ENCODE measurements at regions not wholly inside any gene's neighbourhood (a gene's known extent, or its start where the extent isn't known, plus 50 kb on each side); places are given as distances from the start of the nearest gene placed in this dataset.

DNA sequence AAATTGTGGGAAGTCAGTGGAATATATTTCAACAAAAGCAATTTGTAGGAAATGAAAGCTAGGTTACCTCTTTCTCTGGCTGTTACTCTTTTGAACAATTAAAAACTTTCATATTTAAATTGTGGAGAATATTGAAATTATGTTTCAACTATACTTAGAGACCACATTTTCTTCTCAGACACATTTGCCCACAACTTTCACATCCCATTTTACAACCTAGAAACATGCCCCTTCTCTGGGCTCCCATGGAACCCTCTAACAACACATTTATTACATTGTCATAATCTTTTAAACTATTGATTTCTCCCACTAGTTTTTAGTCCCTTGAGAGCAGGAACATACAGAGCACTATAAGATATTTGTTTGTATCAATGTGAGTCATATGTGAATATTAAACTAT, 211.7 kb upstream of the TTC14 start:
- Histone ChIP-seq H3K36me3 (ENCODE audit: insufficient read depth, low read length) (no peaks in the 10 kb centered on the region), H3K9me3 (replicated peaks; ENCODE audit: low read length) (no peaks in the 10 kb centered on the region), H3K27me3 (ENCODE audit: control insufficient read depth, insufficient read depth, low read length) (no peaks in the 10 kb centered on the region), H3K4me3 (ENCODE audit: low read length) (no peak overlapping the region), H3K4me2 (ENCODE audit: low read length) (no peak overlapping the region), H3K4me1 (ENCODE audit: control insufficient read depth, insufficient read depth, low read length) (no peaks in the 10 kb centered on the region), H3K9ac (ENCODE audit: low read depth, low read length) (no peak overlapping the region)

- Histone ChIP-seq H3K9me3 (replicated peaks; ENCODE audit: low read length) (no peaks in the 10 kb centered on the region), H3K9ac (ENCODE audit: low read depth, low read length) (no peak overlapping the region), H3K4me1 (ENCODE audit: control insufficient read depth, insufficient read depth, low read length) (no peaks in the 10 kb centered on the region), H3K36me3 (ENCODE audit: insufficient read depth, low read length) (no peaks in the 10 kb centered on the region), H3K4me2 (ENCODE audit: low read length) (no peak overlapping the region), H3K4me3 (ENCODE audit: low read length) (no peak overlapping the region), H3K27me3 (ENCODE audit: control insufficient read depth, insufficient read depth, low read length) (no peaks in the 10 kb centered on the region)
Measured at GRCh38 chr3:180391001-180391400, 211.0 kb upstream of the TTC14 start.

GRCh38 chr3:180401226-180401625, 200.7 kb upstream of the TTC14 start:
- no peak overlapping the region for H3K9ac ChIP-seq (ENCODE audit: low read depth, low read length)
- no peaks in the 10 kb centered on the region for H3K27me3 ChIP-seq (ENCODE audit: control insufficient read depth, insufficient read depth, low read length)
- H3K9me3 ChIP-seq (replicated peaks; ENCODE audit: low read length) = no peaks in the 10 kb centered on the region
- H3K4me1 ChIP-seq (ENCODE audit: control insufficient read depth, insufficient read depth, low read length) = peaks cover 3% of the 10 kb centered on the region
- no peak overlapping the region for H3K4me2 ChIP-seq (ENCODE audit: low read length)
- no peaks in the 10 kb centered on the region for H3K36me3 ChIP-seq (ENCODE audit: insufficient read depth, low read length)
- no peak overlapping the region for H3K4me3 ChIP-seq (ENCODE audit: low read length)

DNA sequence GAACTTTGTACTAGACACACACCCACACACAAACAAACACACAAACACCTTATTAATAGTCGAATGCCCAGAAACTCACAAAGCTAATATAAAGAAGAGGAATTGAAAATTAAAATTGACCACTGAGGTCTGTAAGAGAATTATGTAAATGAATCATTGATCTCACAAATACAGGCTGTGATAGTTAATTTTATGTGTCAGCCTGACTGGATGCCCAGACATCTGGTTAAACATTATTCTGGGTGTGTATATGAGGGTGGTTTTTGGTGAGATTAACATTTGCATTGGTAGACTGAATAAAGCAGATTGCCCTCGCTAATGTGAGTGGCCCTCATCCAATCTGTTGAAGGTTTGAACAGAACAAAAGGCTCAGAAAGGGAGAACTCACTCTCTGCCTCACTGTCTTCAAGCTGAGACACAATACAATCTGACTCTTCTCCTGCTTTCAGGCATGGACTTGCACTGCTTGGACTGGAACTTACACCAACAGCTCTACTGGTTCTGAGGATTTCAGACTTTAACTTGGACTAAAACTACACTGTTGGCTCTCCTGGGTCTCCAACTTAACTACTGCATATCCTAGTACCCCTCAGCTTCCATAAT, 199.4 kb upstream of the TTC14 start:
- H3K9ac ChIP-seq (ENCODE audit: low read depth, low read length) = no peak overlapping the region
- no peak overlapping the region for H3K4me3 ChIP-seq (ENCODE audit: low read length)
- no peaks in the 10 kb centered on the region for H3K27me3 ChIP-seq (ENCODE audit: control insufficient read depth, insufficient read depth, low read length)
- no peak overlapping the region for H3K4me2 ChIP-seq (ENCODE audit: low read length)
- peaks cover 3% of the 10 kb centered on the region for H3K4me1 ChIP-seq (ENCODE audit: control insufficient read depth, insufficient read depth, low read length)
- H3K9me3 ChIP-seq (replicated peaks; ENCODE audit: low read length) = no peaks in the 10 kb centered on the region
- no peaks in the 10 kb centered on the region for H3K36me3 ChIP-seq (ENCODE audit: insufficient read depth, low read length)

- H3K36me3 ChIP-seq (ENCODE audit: insufficient read depth, low read length) = no peaks in the 10 kb centered on the region
- H3K9ac ChIP-seq (ENCODE audit: low read depth, low read length) = no peak overlapping the region
- no peak overlapping the region for H3K4me3 ChIP-seq (ENCODE audit: low read length)
- H3K27me3 ChIP-seq (ENCODE audit: control insufficient read depth, insufficient read depth, low read length) = no peaks in the 10 kb centered on the region
- H3K4me2 ChIP-seq (ENCODE audit: low read length) = no peak overlapping the region
- no peaks in the 10 kb centered on the region for H3K9me3 ChIP-seq (replicated peaks; ENCODE audit: low read length)
- H3K4me1 ChIP-seq (ENCODE audit: control insufficient read depth, insufficient read depth, low read length) = peaks cover 5% of the 10 kb centered on the region
Measured at GRCh38 chr3:180403156-180403555, 198.8 kb upstream of the TTC14 start.

GRCh38 chr3:180408654-180409053, 193.3 kb upstream of the TTC14 start:
- Histone ChIP-seq H3K27me3 (ENCODE audit: control insufficient read depth, insufficient read depth, low read length) (no peaks in the 10 kb centered on the region), H3K9ac (ENCODE audit: low read depth, low read length) (peak overlapping the region; percentile 4), H3K4me2 (ENCODE audit: low read length) (peak overlapping the region; percentile 42), H3K4me1 (ENCODE audit: control insufficient read depth, insufficient read depth, low read length) (peaks cover 28% of the 10 kb centered on the region), H3K36me3 (ENCODE audit: insufficient read depth, low read length) (no peaks in the 10 kb centered on the region), H3K9me3 (replicated peaks; ENCODE audit: low read length) (no peaks in the 10 kb centered on the region), H3K4me3 (ENCODE audit: low read length) (no peak overlapping the region)

DNA sequence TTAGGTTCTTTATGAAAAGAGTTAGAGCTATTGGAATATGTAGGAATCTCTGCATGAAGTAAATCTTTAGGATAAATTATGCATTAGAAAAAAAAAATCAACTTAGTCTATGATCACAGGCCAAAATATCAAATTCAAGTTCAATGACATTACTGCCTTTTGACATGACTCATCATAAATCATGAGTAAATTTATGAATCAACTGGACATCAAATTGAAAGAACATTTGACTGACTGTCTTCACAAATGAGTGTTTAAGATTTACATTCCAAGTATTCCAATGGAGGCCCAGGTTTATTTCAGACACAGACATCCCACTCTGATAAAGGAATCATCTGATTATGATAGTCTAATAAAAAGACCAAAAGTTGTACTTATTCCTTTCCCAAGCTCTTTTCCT, 192.8 kb upstream of the TTC14 start:
- peak overlapping the region; percentile 42 for H3K4me2 ChIP-seq (ENCODE audit: low read length)
- no peaks in the 10 kb centered on the region for H3K27me3 ChIP-seq (ENCODE audit: control insufficient read depth, insufficient read depth, low read length)
- no peak overlapping the region for H3K4me3 ChIP-seq (ENCODE audit: low read length)
- no peaks in the 10 kb centered on the region for H3K9me3 ChIP-seq (replicated peaks; ENCODE audit: low read length)
- peaks cover 28% of the 10 kb centered on the region for H3K4me1 ChIP-seq (ENCODE audit: control insufficient read depth, insufficient read depth, low read length)
- no peaks in the 10 kb centered on the region for H3K36me3 ChIP-seq (ENCODE audit: insufficient read depth, low read length)
- H3K9ac ChIP-seq (ENCODE audit: low read depth, low read length) = peak overlapping the region; percentile 4

DNA sequence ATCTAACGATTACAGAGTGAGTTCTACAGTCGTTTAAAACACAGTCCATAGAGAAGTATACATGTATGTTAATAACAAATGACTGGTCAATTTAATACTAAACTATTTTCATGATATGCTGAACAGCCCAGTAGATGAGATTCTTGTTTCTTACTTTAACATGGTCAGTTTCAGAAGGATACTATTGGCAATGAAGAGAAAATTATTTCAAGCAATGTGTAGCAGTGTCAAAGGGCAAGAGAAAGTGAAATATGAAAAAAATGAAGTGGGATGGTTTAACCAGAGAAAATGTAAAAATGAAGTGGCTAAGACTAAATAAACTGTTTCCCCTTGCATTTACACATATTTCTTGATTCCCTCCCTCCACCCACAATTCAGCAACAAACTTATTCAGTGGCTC, 192.1 kb upstream of the TTC14 start:
- H3K9me3 ChIP-seq (replicated peaks; ENCODE audit: low read length) = no peaks in the 10 kb centered on the region
- no peaks in the 10 kb centered on the region for H3K27me3 ChIP-seq (ENCODE audit: control insufficient read depth, insufficient read depth, low read length)
- no peaks in the 10 kb centered on the region for H3K36me3 ChIP-seq (ENCODE audit: insufficient read depth, low read length)
- H3K4me2 ChIP-seq (ENCODE audit: low read length) = no peak overlapping the region
- peaks cover 28% of the 10 kb centered on the region for H3K4me1 ChIP-seq (ENCODE audit: control insufficient read depth, insufficient read depth, low read length)
- H3K4me3 ChIP-seq (ENCODE audit: low read length) = no peak overlapping the region
- H3K9ac ChIP-seq (ENCODE audit: low read depth, low read length) = no peak overlapping the region

GRCh38 chr3:180414157-180414556, 187.8 kb upstream of the TTC14 start:
- Histone ChIP-seq H3K36me3 (ENCODE audit: insufficient read depth, low read length) (no peaks in the 10 kb centered on the region), H3K9ac (ENCODE audit: low read depth, low read length) (no peak overlapping the region), H3K4me1 (ENCODE audit: control insufficient read depth, insufficient read depth, low read length) (peaks cover 32% of the 10 kb centered on the region), H3K9me3 (replicated peaks; ENCODE audit: low read length) (no peaks in the 10 kb centered on the region), H3K4me2 (ENCODE audit: low read length) (no peak overlapping the region), H3K4me3 (ENCODE audit: low read length) (no peak overlapping the region), H3K27me3 (ENCODE audit: control insufficient read depth, insufficient read depth, low read length) (no peaks in the 10 kb centered on the region)

GRCh38 chr3:180416111-180416594, 185.8 kb upstream of the TTC14 start:
- Histone ChIP-seq H3K4me2 (ENCODE audit: low read length) (no peak overlapping the region), H3K9me3 (replicated peaks; ENCODE audit: low read length) (no peaks in the 10 kb centered on the region), H3K4me1 (ENCODE audit: control insufficient read depth, insufficient read depth, low read length) (peaks cover 33% of the 10 kb centered on the region), H3K27me3 (ENCODE audit: control insufficient read depth, insufficient read depth, low read length) (no peaks in the 10 kb centered on the region), H3K36me3 (ENCODE audit: insufficient read depth, low read length) (no peaks in the 10 kb centered on the region), H3K9ac (ENCODE audit: low read depth, low read length) (no peak overlapping the region), H3K4me3 (ENCODE audit: low read length) (no peak overlapping the region)

- Histone ChIP-seq H3K9ac (ENCODE audit: low read depth, low read length) (no peak overlapping the region), H3K4me2 (ENCODE audit: low read length) (no peak overlapping the region), H3K9me3 (replicated peaks; ENCODE audit: low read length) (no peaks in the 10 kb centered on the region), H3K36me3 (ENCODE audit: insufficient read depth, low read length) (no peaks in the 10 kb centered on the region), H3K4me3 (ENCODE audit: low read length) (no peak overlapping the region), H3K4me1 (ENCODE audit: control insufficient read depth, insufficient read depth, low read length) (peaks cover 44% of the 10 kb centered on the region), H3K27me3 (ENCODE audit: control insufficient read depth, insufficient read depth, low read length) (no peaks in the 10 kb centered on the region)
Measured at GRCh38 chr3:180417241-180417640, 184.7 kb upstream of the TTC14 start.

DNA sequence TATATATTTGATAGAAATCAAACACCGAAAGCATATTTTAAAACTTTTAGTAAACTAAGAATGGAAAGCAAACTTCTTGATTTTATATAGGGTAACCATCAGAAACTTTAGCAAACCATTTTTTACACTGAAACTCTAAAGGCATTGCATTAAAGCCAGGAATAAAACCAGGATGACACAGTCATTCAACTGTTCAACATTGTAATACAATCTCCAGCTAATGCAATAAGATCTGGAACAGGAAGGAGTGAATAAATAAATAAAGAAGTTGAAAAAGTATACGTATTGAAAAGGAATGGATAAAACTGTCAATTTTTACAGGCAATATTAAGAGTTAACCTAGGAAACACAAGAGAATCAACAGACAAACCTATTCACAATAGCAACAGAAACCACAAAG, 181.9 kb upstream of the TTC14 start:
- peak overlapping the region; percentile 47 for H3K9ac ChIP-seq (ENCODE audit: low read depth, low read length)
- no peaks in the 10 kb centered on the region for H3K9me3 ChIP-seq (replicated peaks; ENCODE audit: low read length)
- no peaks in the 10 kb centered on the region for H3K36me3 ChIP-seq (ENCODE audit: insufficient read depth, low read length)
- H3K4me3 ChIP-seq (ENCODE audit: low read length) = no peak overlapping the region
- no peaks in the 10 kb centered on the region for H3K27me3 ChIP-seq (ENCODE audit: control insufficient read depth, insufficient read depth, low read length)
- H3K4me2 ChIP-seq (ENCODE audit: low read length) = peak overlapping the region; percentile 67
- peaks cover 44% of the 10 kb centered on the region for H3K4me1 ChIP-seq (ENCODE audit: control insufficient read depth, insufficient read depth, low read length)

Data from skeletal muscle satellite cell (primary cell).